ENCODE measurements at regions not wholly inside any gene's neighbourhood (a gene's known extent, or its start where the extent isn't known, plus 50 kb on each side); places are given as distances from the start of the nearest gene placed in this dataset.

- Mint-ChIP-seq H3K36me3 (ENCODE audit: unreplicated experiment) (no peaks in the 10 kb centered on the region), H3K9me3 (ENCODE audit: unreplicated experiment) (no peaks in the 10 kb centered on the region), H3K4me1 (ENCODE audit: unreplicated experiment) (peaks cover 18% of the 10 kb centered on the region), H3K27ac (ENCODE audit: unreplicated experiment) (no peak overlapping the region), H3K27me3 (ENCODE audit: unreplicated experiment) (no peaks in the 10 kb centered on the region), H3K4me3 (ENCODE audit: unreplicated experiment) (no peak overlapping the region)
- TF ChIP-seq, protein P1, sequence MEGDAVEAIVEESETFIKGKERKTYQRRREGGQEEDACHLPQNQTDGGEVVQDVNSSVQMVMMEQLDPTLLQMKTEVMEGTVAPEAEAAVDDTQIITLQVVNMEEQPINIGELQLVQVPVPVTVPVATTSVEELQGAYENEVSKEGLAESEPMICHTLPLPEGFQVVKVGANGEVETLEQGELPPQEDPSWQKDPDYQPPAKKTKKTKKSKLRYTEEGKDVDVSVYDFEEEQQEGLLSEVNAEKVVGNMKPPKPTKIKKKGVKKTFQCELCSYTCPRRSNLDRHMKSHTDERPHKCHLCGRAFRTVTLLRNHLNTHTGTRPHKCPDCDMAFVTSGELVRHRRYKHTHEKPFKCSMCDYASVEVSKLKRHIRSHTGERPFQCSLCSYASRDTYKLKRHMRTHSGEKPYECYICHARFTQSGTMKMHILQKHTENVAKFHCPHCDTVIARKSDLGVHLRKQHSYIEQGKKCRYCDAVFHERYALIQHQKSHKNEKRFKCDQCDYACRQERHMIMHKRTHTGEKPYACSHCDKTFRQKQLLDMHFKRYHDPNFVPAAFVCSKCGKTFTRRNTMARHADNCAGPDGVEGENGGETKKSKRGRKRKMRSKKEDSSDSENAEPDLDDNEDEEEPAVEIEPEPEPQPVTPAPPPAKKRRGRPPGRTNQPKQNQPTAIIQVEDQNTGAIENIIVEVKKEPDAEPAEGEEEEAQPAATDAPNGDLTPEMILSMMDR (IDR thresholded peaks at IDR 0.05), result no peak
- DNase-seq (ENCODE audit: extremely low spot score, unreplicated experiment), result no peak
Observed at GRCh38 chr1:182139496-182139895, 78.0 kb upstream of the ZNF648 start.

DNA sequence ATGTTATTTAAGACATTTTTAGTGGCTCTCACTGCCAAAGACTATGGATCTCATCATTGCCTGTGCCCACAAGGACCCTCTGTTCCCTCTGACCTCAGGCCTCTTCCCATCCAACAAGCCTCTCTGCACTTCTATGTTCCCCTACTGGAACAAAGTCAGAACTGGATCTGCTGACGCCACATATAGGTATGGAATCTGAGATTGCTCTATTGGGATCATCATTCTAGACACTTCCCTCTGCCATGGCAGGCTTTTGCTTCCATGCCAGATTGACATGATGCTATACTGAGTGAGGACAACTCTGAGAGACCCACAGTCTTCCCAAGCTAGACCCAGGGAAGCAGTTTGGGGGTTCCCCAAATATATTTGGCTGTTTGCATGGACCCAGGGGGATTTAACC, 76.0 kb upstream of the ZNF648 start:
- no peaks in the 10 kb centered on the region for H3K4me1 Mint-ChIP-seq (ENCODE audit: unreplicated experiment)
- DNase-seq (ENCODE audit: extremely low spot score, unreplicated experiment), result no peak
- H3K27me3 Mint-ChIP-seq (ENCODE audit: unreplicated experiment), result no peaks in the 10 kb centered on the region
- peaks cover 9% of the 10 kb centered on the region for H3K9me3 Mint-ChIP-seq (ENCODE audit: unreplicated experiment)
- no peak overlapping the region for H3K4me3 Mint-ChIP-seq (ENCODE audit: unreplicated experiment)
- no peaks in the 10 kb centered on the region for H3K36me3 Mint-ChIP-seq (ENCODE audit: unreplicated experiment)
- no peak overlapping the region for H3K27ac Mint-ChIP-seq (ENCODE audit: unreplicated experiment)
- TF ChIP-seq, protein P1 (IDR thresholded peaks at IDR 0.05), result no peak

- peaks cover 9% of the 10 kb centered on the region for H3K9me3 Mint-ChIP-seq (ENCODE audit: unreplicated experiment)
- H3K4me1 Mint-ChIP-seq (ENCODE audit: unreplicated experiment), result no peaks in the 10 kb centered on the region
- H3K27me3 Mint-ChIP-seq (ENCODE audit: unreplicated experiment), result no peaks in the 10 kb centered on the region
- no peak overlapping the region for H3K27ac Mint-ChIP-seq (ENCODE audit: unreplicated experiment)
- DNase-seq (ENCODE audit: extremely low spot score, unreplicated experiment), result no peak
- TF ChIP-seq, protein P1 (IDR thresholded peaks at IDR 0.05), result no peak
- H3K4me3 Mint-ChIP-seq (ENCODE audit: unreplicated experiment), result no peak overlapping the region
- no peaks in the 10 kb centered on the region for H3K36me3 Mint-ChIP-seq (ENCODE audit: unreplicated experiment)
Observed at GRCh38 chr1:182135946-182136345, 74.4 kb upstream of the ZNF648 start.

- Mint-ChIP-seq H3K27ac (ENCODE audit: unreplicated experiment) (no peak overlapping the region), H3K4me3 (ENCODE audit: unreplicated experiment) (no peak overlapping the region), H3K27me3 (ENCODE audit: unreplicated experiment) (no peaks in the 10 kb centered on the region), H3K36me3 (ENCODE audit: unreplicated experiment) (no peaks in the 10 kb centered on the region), H3K9me3 (ENCODE audit: unreplicated experiment) (peaks cover 9% of the 10 kb centered on the region), H3K4me1 (ENCODE audit: unreplicated experiment) (no peaks in the 10 kb centered on the region)
- no peak for DNase-seq (ENCODE audit: extremely low spot score, unreplicated experiment)
- TF ChIP-seq, protein P1 (IDR thresholded peaks at IDR 0.05), result no peak
Observed at GRCh38 chr1:182134257-182134656, 72.7 kb upstream of the ZNF648 start.

- H3K36me3 Mint-ChIP-seq (ENCODE audit: unreplicated experiment), result no peaks in the 10 kb centered on the region
Observed at GRCh38 chr1:182133181-182133580, 71.7 kb upstream of the ZNF648 start.

More at GRCh38 chr1:182133181-182133580, 71.7 kb upstream of the ZNF648 start:
- H3K9me3 Mint-ChIP-seq (ENCODE audit: unreplicated experiment), result peaks cover 9% of the 10 kb centered on the region
- no peak overlapping the region for H3K4me3 Mint-ChIP-seq (ENCODE audit: unreplicated experiment)
- no peak for DNase-seq (ENCODE audit: extremely low spot score, unreplicated experiment)
- H3K27me3 Mint-ChIP-seq (ENCODE audit: unreplicated experiment), result no peaks in the 10 kb centered on the region
- H3K4me1 Mint-ChIP-seq (ENCODE audit: unreplicated experiment), result no peaks in the 10 kb centered on the region
- TF ChIP-seq, protein P1 (IDR thresholded peaks at IDR 0.05), result no peak
- no peak overlapping the region for H3K27ac Mint-ChIP-seq (ENCODE audit: unreplicated experiment)

Data from osteocyte (in vitro differentiated cells).